ENCODE measurements at regions not wholly inside any gene's neighbourhood (a gene's known extent, or its start where the extent isn't known, plus 50 kb on each side); places are given as distances from the start of the nearest gene placed in this dataset.
A peak's percentile ranks its signal among the peaks of the same experiment; 100 is the strongest.

DNA sequence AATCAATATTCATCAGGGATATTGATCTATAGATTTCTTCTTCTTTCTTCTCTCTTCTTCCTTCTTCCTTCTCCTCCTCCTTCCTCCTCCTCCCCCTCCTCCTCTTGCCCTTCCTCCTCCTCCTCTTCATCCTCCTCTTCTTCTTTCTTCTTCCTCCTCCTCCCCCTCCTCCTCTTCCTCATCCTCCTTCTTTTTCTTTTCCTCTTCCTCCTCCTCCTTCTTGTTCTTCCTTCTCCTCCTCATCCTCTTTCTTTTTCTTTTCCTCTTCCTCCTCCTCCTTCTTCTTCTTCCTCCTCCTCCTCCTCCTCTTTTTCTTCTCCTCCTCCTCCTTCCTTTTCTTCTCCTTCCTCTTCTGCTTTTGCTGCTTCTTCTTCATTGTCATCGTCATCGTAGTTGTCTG, 52.4 kb upstream of the SERINC1 start:
- H3K4me2 ChIP-seq, result no peak overlapping the region
- 2% methylated on average over 2 of the region's 2 CpGs for WGBS (ENCODE audit: low lambda C conversion rate, missing lambda C conversion rate)

DNA sequence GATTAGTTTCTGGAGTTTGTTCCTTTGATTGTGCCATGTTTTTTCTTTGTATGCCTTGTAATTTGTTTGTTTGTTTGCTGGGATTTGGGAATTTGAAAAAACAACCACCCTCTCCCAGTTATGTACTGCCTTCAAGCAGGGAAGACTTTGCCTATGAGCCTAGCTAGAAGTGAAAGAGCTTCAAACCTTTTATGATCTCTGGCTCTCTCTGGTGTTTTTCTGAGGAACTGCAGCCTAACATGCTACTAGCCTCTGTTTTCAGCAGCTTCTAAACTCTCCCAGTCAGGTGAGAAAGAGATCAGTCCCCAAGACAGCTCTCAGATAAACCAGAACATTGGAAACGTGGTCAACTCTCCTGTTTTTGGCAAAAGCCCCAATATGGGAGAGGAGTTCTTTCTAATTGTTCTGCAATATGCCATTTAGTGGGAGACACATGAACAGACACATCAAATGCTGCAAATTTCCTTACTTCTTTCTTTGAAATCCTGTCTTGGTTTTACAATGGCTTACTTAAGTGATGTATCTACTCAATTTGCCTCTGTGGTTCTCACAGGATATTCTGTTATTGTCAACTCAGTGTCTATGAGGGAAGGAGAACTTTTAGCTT, 58.9 kb upstream of the SERINC1 start:
- Histone ChIP-seq H4K20me1 (ENCODE audit: insufficient read depth, poor library complexity, severe bottlenecking) (no peaks in the 10 kb centered on the region), H2AFZ (no peak overlapping the region), H3K9me2 (replicated peaks; ENCODE audit: insufficient read depth) (no peaks in the 10 kb centered on the region), H3K27ac (no peak overlapping the region), H3K4me3 (no peak overlapping the region), H3K9me3 (ENCODE audit: low read depth) (no peaks in the 10 kb centered on the region), H3K4me1 (ENCODE audit: insufficient read depth) (no peaks in the 10 kb centered on the region), H3K36me3 (replicated peaks; ENCODE audit: insufficient read depth, low read depth) (no peaks in the 10 kb centered on the region), H3K4me2 (no peak overlapping the region), H3K27me3 (no peaks in the 10 kb centered on the region), H3K79me2 (peaks cover 70% of the 10 kb centered on the region)
- DNase-seq (ENCODE audit: low spot score), result peak; percentile 81
- 18% methylated on average over 1 of the region's 1 CpG for WGBS (ENCODE audit: low lambda C conversion rate, missing lambda C conversion rate)
- peak; percentile 78 for TF ChIP-seq CTCF (IDR thresholded peaks at IDR 0.05; ENCODE audit: poor library complexity)
- no peak for TF ChIP-seq EZH2phosphoT487 (IDR thresholded peaks at IDR 0.05; ENCODE audit: low read depth, severe bottlenecking, unreplicated experiment)
- TF ChIP-seq EZH2 (IDR thresholded peaks at IDR 0.05; ENCODE audit: borderline replicate concordance), result no peak

More for the DNA sequence above, 52.4 kb upstream of the SERINC1 start:
- Histone ChIP-seq H3K27me3 (no peaks in the 10 kb centered on the region), H3K4me1 (ENCODE audit: insufficient read depth) (no peaks in the 10 kb centered on the region), H3K9me3 (ENCODE audit: low read depth) (no peaks in the 10 kb centered on the region), H3K9me2 (replicated peaks; ENCODE audit: insufficient read depth) (no peaks in the 10 kb centered on the region), H3K27ac (no peak overlapping the region), H3K79me2 (peaks cover 65% of the 10 kb centered on the region), H3K36me3 (replicated peaks; ENCODE audit: insufficient read depth, low read depth) (no peaks in the 10 kb centered on the region), H3K4me3 (no peak overlapping the region), H2AFZ (no peak overlapping the region), H4K20me1 (ENCODE audit: insufficient read depth, poor library complexity, severe bottlenecking) (no peaks in the 10 kb centered on the region)
- no peak for TF ChIP-seq CTCF (IDR thresholded peaks at IDR 0.05; ENCODE audit: poor library complexity)
- no peak for TF ChIP-seq EZH2phosphoT487 (IDR thresholded peaks at IDR 0.05; ENCODE audit: low read depth, severe bottlenecking, unreplicated experiment)
- no peak for TF ChIP-seq EZH2 (IDR thresholded peaks at IDR 0.05; ENCODE audit: borderline replicate concordance)
- DNase-seq (ENCODE audit: low spot score), result no peak

DNA sequence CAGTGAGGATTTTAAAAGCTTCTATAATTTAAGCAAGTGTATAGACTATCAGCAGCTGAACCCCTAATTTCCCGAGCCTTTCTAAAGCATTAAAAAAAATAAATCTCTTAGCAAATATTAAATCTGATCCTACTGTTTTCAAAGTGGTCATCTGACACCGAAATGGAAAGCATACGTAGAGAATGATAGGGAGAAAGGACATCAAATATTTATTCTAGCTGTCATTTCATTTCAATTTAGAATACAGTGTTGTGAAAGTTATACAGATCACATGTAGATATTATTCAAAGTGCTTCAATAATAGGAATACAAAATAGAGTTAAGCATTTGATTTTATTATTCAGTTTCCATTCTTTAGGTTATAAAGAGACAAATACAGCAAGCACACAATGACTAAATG, 61.9 kb upstream of the PKIB start:
- TF ChIP-seq CTCF (IDR thresholded peaks at IDR 0.05; ENCODE audit: poor library complexity) (no peak), EZH2phosphoT487 (IDR thresholded peaks at IDR 0.05; ENCODE audit: low read depth, severe bottlenecking, unreplicated experiment) (no peak), EZH2 (IDR thresholded peaks at IDR 0.05; ENCODE audit: borderline replicate concordance) (no peak)
- no peak overlapping the region for H3K4me3 ChIP-seq
- H3K4me1 ChIP-seq (ENCODE audit: insufficient read depth), result no peaks in the 10 kb centered on the region
- H3K4me2 ChIP-seq, result no peak overlapping the region
- WGBS (ENCODE audit: low lambda C conversion rate, missing lambda C conversion rate), result 83% methylated on average over 3 of the region's 3 CpGs
- no peaks in the 10 kb centered on the region for H3K9me2 ChIP-seq (replicated peaks; ENCODE audit: insufficient read depth)
- no peak overlapping the region for H3K27ac ChIP-seq
- H3K79me2 ChIP-seq, result peaks cover 31% of the 10 kb centered on the region
- no peaks in the 10 kb centered on the region for H3K27me3 ChIP-seq
- no peak overlapping the region for H2AFZ ChIP-seq
- no peaks in the 10 kb centered on the region for H4K20me1 ChIP-seq (ENCODE audit: insufficient read depth, poor library complexity, severe bottlenecking)
- no peaks in the 10 kb centered on the region for H3K9me3 ChIP-seq (ENCODE audit: low read depth)
- DNase-seq (ENCODE audit: low spot score), result no peak
- no peaks in the 10 kb centered on the region for H3K36me3 ChIP-seq (replicated peaks; ENCODE audit: insufficient read depth, low read depth)

DNA sequence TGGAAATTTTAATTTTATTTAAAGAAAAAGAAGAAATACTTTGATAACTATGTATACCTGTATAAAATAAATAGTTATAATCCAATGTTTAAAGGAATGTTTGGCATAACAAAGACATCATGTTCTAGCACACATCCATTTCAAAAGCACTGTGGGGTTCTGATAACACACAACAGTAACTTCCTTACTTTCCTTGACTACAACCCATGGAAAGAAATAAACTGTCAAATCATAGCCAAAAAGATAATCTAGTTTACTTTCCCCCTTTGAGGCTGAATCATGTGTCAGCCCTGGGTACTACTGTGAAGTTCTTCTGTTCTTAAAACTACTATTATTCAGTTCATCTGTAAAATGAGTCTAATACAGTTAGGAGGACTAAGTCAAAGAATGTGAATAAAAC, 61.4 kb upstream of the PKIB start:
- Histone ChIP-seq H3K36me3 (replicated peaks; ENCODE audit: insufficient read depth, low read depth) (no peaks in the 10 kb centered on the region), H2AFZ (no peak overlapping the region), H3K79me2 (peaks cover 27% of the 10 kb centered on the region), H3K9me2 (replicated peaks; ENCODE audit: insufficient read depth) (no peaks in the 10 kb centered on the region), H3K4me1 (ENCODE audit: insufficient read depth) (no peaks in the 10 kb centered on the region), H3K9me3 (ENCODE audit: low read depth) (no peaks in the 10 kb centered on the region), H4K20me1 (ENCODE audit: insufficient read depth, poor library complexity, severe bottlenecking) (no peaks in the 10 kb centered on the region), H3K27ac (no peak overlapping the region), H3K27me3 (no peaks in the 10 kb centered on the region), H3K4me2 (no peak overlapping the region), H3K4me3 (no peak overlapping the region)
- DNase-seq (ENCODE audit: low spot score), result no peak
- no peak for TF ChIP-seq CTCF (IDR thresholded peaks at IDR 0.05; ENCODE audit: poor library complexity)
- TF ChIP-seq EZH2phosphoT487 (IDR thresholded peaks at IDR 0.05; ENCODE audit: low read depth, severe bottlenecking, unreplicated experiment), result no peak
- TF ChIP-seq EZH2 (IDR thresholded peaks at IDR 0.05; ENCODE audit: borderline replicate concordance), result no peak

All from hepatocyte (in vitro differentiated cells).